Naive thymus-derived CD4-positive, alpha-beta T cell (primary cell): ENCODE measurements at regions not wholly inside any gene's neighbourhood (a gene's known extent, or its start where the extent isn't known, plus 50 kb on each side); places are given as distances from the start of the nearest gene placed in this dataset.

Experiments used
- ATAC-seq: fragments of 150-1000 bp; cut with Tn5 transposase; 2 replicates; pipeline ENCODE4 v1.10.0; 2021; ENCODE audit warnings: mild to moderate bottlenecking, moderate library complexity
- CTCF ChIA-PET: fragments of 350-600 bp; sonication (Branson Sonifier 250); formaldehyde crosslinking; loops from one replicate; lab custom pipeline; 2021; ENCODE audit warnings: antibody characterized with exemption; lab: Charles Lee
- POLR2A ChIA-PET: fragments of 350-600 bp; sonication (Branson Sonifier 250); formaldehyde crosslinking; loops from one replicate; lab custom pipeline; 2021; ENCODE audit warnings: antibody characterized with exemption, inconsistent platforms; lab: Charles Lee
- DNase-seq, 9 donors: peaks; one replicate each; pipeline versions ENCODE4 v3.0.0 to v3.0.0-alpha.2; 2020 to 2022; ENCODE audit warnings: mixed read lengths in 1 of 9
- H3K27ac ChIP-seq: one replicate; pipeline ENCODE4 v1.7.0; 2013; ENCODE audit warnings: mild to moderate bottlenecking, low read depth, low read length, moderate library complexity
- H3K27me3 ChIP-seq, 2 donors: one replicate each; pipeline ENCODE4 v1.7.0; 2013; ENCODE audit warnings: low read length in 2 of 2, mild to moderate bottlenecking in 2 of 2, moderate library complexity in 2 of 2; ENCODE audit not compliant: control insufficient read depth in 2 of 2, insufficient read depth in 2 of 2
- H3K36me3 ChIP-seq, 3 experiments: 1 replicate in 2 of 3; 2 replicates in 1 of 3; pipeline ENCODE4 v1.7.0; 2013; ENCODE audit warnings: low read length in 3 of 3, mild to moderate bottlenecking in 3 of 3, moderate library complexity in 1 of 3; ENCODE audit not compliant: insufficient read depth in 3 of 3, control insufficient read depth in 2 of 3
- H3K4me1 ChIP-seq, 2 donors: one replicate each; pipeline ENCODE4 v1.7.0; 2013; ENCODE audit warnings: low read length in 2 of 2, mild to moderate bottlenecking in 2 of 2, moderate library complexity in 1 of 2; ENCODE audit not compliant: control insufficient read depth in 2 of 2, insufficient read depth in 2 of 2
- H3K4me3 ChIP-seq: 2 replicates; pipeline ENCODE4 v1.7.0; 2013; ENCODE audit warnings: mild to moderate bottlenecking, low read length
- H3K9me3 ChIP-seq, 3 experiments: 1 replicate in 2 of 3; 2 replicates in 1 of 3; pipeline ENCODE4 v1.7.0; 2013; ENCODE audit warnings: low read length in 3 of 3; ENCODE audit not compliant: control insufficient read depth in 2 of 3
- H3K27ac Mint-ChIP-seq, 9 donors: one replicate each; pipeline ENCODE4 v1.8.0; 2020 to 2022; ENCODE audit warnings: mixed read lengths in 9 of 9, mild to moderate bottlenecking in 8 of 9, moderate library complexity in 5 of 9, inconsistent platforms in 2 of 9
- H3K27me3 Mint-ChIP-seq, 5 donors: one replicate each; pipeline ENCODE4 v1.8.0; 2021 to 2022; ENCODE audit warnings: mixed read lengths in 5 of 5, mild to moderate bottlenecking in 1 of 5
- H3K36me3 Mint-ChIP-seq, 5 donors: one replicate each; pipeline ENCODE4 v1.8.0; 2020 to 2022; ENCODE audit warnings: mixed read lengths in 5 of 5, mild to moderate bottlenecking in 3 of 5, inconsistent platforms in 1 of 5
- H3K4me1 Mint-ChIP-seq, 7 donors: one replicate each; pipeline ENCODE4 v1.8.0; 2020 to 2022; ENCODE audit warnings: mixed read lengths in 7 of 7, mild to moderate bottlenecking in 3 of 7, inconsistent platforms in 1 of 7
- H3K4me3 Mint-ChIP-seq, 10 donors: one replicate each; pipeline ENCODE4 v1.8.0; 2020 to 2022; ENCODE audit warnings: mild to moderate bottlenecking in 10 of 10, mixed read lengths in 10 of 10, moderate library complexity in 6 of 10, inconsistent platforms in 2 of 10
- H3K9me3 Mint-ChIP-seq, 11 donors: one replicate each; pipeline ENCODE4 v1.8.0; 2020 to 2022; ENCODE audit warnings: mixed read lengths in 11 of 11, mild to moderate bottlenecking in 4 of 11, inconsistent platforms in 1 of 11, moderate library complexity in 1 of 11
- intact Hi-C, 2 donors: fragments of 100-400 bp; cut with micrococcal nuclease; formaldehyde crosslinking; loops; one replicate each; pipeline ENCODE4 v1.15.1; 2023

GRCh38 chr16:6382924-6383459, 949.7 kb upstream of the RBFOX1 start:
- Mint-ChIP-seq H3K9me3 (peaks cover 0 to 16% (median 6%) of the 10 kb centered on the region in 11 donors), H3K27me3 (no peaks in the 10 kb centered on the region), H3K4me1 (no peaks in the 10 kb centered on the region), H3K4me3 (no peak overlapping the region), H3K36me3 (no peaks in the 10 kb centered on the region), H3K27ac (no peak overlapping the region)
- Histone ChIP-seq H3K4me1 (no peaks in the 10 kb centered on the region), H3K27me3 (no peaks in the 10 kb centered on the region), H3K4me3 (no peak overlapping the region), H3K9me3 (no peaks in the 10 kb centered on the region), H3K36me3 (no peaks in the 10 kb centered on the region), H3K27ac (no peak overlapping the region)
- CTCF ChIA-PET, result no interaction called here
- no peak for DNase-seq
- intact Hi-C loops, result no loop called here
- ATAC-seq, result no peak
- POLR2A ChIA-PET, result no interaction called here

GRCh38 chr16:6381896-6382295, 950.7 kb upstream of the RBFOX1 start:
- Mint-ChIP-seq H3K9me3 (peaks cover 0 to 16% (median 6%) of the 10 kb centered on the region in 11 donors), H3K27me3 (no peaks in the 10 kb centered on the region), H3K36me3 (no peaks in the 10 kb centered on the region), H3K4me3 (no peak overlapping the region), H3K27ac (no peak overlapping the region), H3K4me1 (no peaks in the 10 kb centered on the region)
- no peak for DNase-seq
- intact Hi-C loops, result no loop called here
- POLR2A ChIA-PET, result no interaction called here
- CTCF ChIA-PET, result no interaction called here
- Histone ChIP-seq H3K36me3 (no peaks in the 10 kb centered on the region), H3K9me3 (no peaks in the 10 kb centered on the region), H3K27ac (no peak overlapping the region), H3K4me3 (no peak overlapping the region), H3K4me1 (no peaks in the 10 kb centered on the region), H3K27me3 (no peaks in the 10 kb centered on the region)
- ATAC-seq, result no peak

- DNase-seq (no peak), ATAC-seq (no peak)
- Histone ChIP-seq H3K36me3 (no peaks in the 10 kb centered on the region), H3K27me3 (no peaks in the 10 kb centered on the region), H3K4me1 (no peaks in the 10 kb centered on the region), H3K4me3 (no peak overlapping the region), H3K9me3 (peaks cover 0 to 2% (median 0%) of the 10 kb centered on the region in 3 experiments), H3K27ac (no peak overlapping the region)
- H3K36me3 Mint-ChIP-seq, result no peaks in the 10 kb centered on the region
- H3K27ac Mint-ChIP-seq, result no peak overlapping the region
- no peak overlapping the region for H3K4me3 Mint-ChIP-seq
- intact Hi-C loops, result no loop called here
- peaks cover 0 to 11% (median 2%) of the 10 kb centered on the region in 11 donors for H3K9me3 Mint-ChIP-seq
- H3K4me1 Mint-ChIP-seq, result no peaks in the 10 kb centered on the region
- POLR2A ChIA-PET, result no interaction called here
- no peaks in the 10 kb centered on the region for H3K27me3 Mint-ChIP-seq
- CTCF ChIA-PET, result no interaction called here
These were observed 954.7 kb upstream of the RBFOX1 start for GRCh38 chr16:6377956-6378355.

- H3K4me3 ChIP-seq, result no peak overlapping the region
- intact Hi-C loops, result no loop called here
- H3K9me3 Mint-ChIP-seq, result peaks cover 0 to 7% (median 2%) of the 10 kb centered on the region in 11 donors
- peaks cover 0 to 12% (median 6%) of the 10 kb centered on the region in 3 experiments for H3K9me3 ChIP-seq
- ChIA-PET POLR2A (no interaction called here), CTCF (no interaction called here)
- no peak overlapping the region for H3K4me3 Mint-ChIP-seq
- H3K4me1 Mint-ChIP-seq, result no peaks in the 10 kb centered on the region
- H3K27me3 Mint-ChIP-seq, result no peaks in the 10 kb centered on the region
- ATAC-seq (no peak), DNase-seq (no peak)
- no peaks in the 10 kb centered on the region for H3K27me3 ChIP-seq
- no peaks in the 10 kb centered on the region for H3K36me3 Mint-ChIP-seq
- no peak overlapping the region for H3K27ac Mint-ChIP-seq
- H3K4me1 ChIP-seq, result no peaks in the 10 kb centered on the region
- no peaks in the 10 kb centered on the region for H3K36me3 ChIP-seq
- H3K27ac ChIP-seq, result no peak overlapping the region
These were observed 957.1 kb upstream of the RBFOX1 start for GRCh38 chr16:6375465-6376075.

- no peak overlapping the region for H3K4me3 Mint-ChIP-seq
- ChIA-PET CTCF (no interaction called here), POLR2A (no interaction called here)
- H3K9me3 Mint-ChIP-seq, result peaks cover 0 to 7% (median 2%) of the 10 kb centered on the region in 11 donors
- DNase-seq, result no peak
- Histone ChIP-seq H3K4me1 (no peaks in the 10 kb centered on the region), H3K27me3 (no peaks in the 10 kb centered on the region), H3K9me3 (peaks cover 0 to 12% (median 6%) of the 10 kb centered on the region in 3 experiments), H3K27ac (no peak overlapping the region), H3K4me3 (no peak overlapping the region), H3K36me3 (no peaks in the 10 kb centered on the region)
- H3K27me3 Mint-ChIP-seq, result no peaks in the 10 kb centered on the region
- intact Hi-C loops, result no loop called here
- no peaks in the 10 kb centered on the region for H3K4me1 Mint-ChIP-seq
- H3K27ac Mint-ChIP-seq, result no peak overlapping the region
- no peaks in the 10 kb centered on the region for H3K36me3 Mint-ChIP-seq
- ATAC-seq, result no peak
These were observed 957.8 kb upstream of the RBFOX1 start for GRCh38 chr16:6374821-6375220.

GRCh38 chr16:6364846-6365245, 967.8 kb upstream of the RBFOX1 start:
- no peak for ATAC-seq
- no peak for DNase-seq
- no peaks in the 10 kb centered on the region for H3K4me1 Mint-ChIP-seq
- peaks cover 3 to 34% (median 11%) of the 10 kb centered on the region in 11 donors for H3K9me3 Mint-ChIP-seq
- Histone ChIP-seq H3K9me3 (no peaks in the 10 kb centered on the region), H3K36me3 (no peaks in the 10 kb centered on the region), H3K27ac (no peak overlapping the region), H3K4me3 (no peak overlapping the region), H3K4me1 (no peaks in the 10 kb centered on the region), H3K27me3 (no peaks in the 10 kb centered on the region)
- no peak overlapping the region for H3K27ac Mint-ChIP-seq
- H3K36me3 Mint-ChIP-seq, result peaks cover 0 to 5% (median 0%) of the 10 kb centered on the region in 5 donors
- POLR2A ChIA-PET, result no interaction called here
- intact Hi-C loops, result no loop called here
- no peaks in the 10 kb centered on the region for H3K27me3 Mint-ChIP-seq
- CTCF ChIA-PET, result no interaction called here
- H3K4me3 Mint-ChIP-seq, result no peak overlapping the region
